ENCODE measurements at regions not wholly inside any gene's neighbourhood (a gene's known extent, or its start where the extent isn't known, plus 50 kb on each side); places are given as distances from the start of the nearest gene placed in this dataset.

DNA sequence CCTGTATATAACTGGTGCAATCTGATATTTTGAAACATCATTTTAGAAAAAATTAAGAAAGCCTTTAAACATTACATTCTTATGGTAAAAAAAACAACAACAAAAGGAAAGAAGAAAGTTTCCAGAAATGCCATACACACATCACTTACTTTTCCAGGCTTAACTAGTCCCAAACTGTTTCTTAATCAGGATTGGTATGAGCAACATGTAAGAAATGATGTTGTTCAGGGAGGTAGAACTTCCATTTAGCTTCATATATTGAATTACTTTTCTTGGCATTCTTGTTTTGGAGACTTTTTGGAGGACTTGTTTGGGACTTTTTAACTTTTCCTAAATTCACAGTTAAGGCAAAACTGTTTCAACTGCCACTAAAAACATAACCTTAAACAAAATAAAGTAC, 791.5 kb downstream of the METTL15 start:
- TF ChIP-seq, protein P1, sequence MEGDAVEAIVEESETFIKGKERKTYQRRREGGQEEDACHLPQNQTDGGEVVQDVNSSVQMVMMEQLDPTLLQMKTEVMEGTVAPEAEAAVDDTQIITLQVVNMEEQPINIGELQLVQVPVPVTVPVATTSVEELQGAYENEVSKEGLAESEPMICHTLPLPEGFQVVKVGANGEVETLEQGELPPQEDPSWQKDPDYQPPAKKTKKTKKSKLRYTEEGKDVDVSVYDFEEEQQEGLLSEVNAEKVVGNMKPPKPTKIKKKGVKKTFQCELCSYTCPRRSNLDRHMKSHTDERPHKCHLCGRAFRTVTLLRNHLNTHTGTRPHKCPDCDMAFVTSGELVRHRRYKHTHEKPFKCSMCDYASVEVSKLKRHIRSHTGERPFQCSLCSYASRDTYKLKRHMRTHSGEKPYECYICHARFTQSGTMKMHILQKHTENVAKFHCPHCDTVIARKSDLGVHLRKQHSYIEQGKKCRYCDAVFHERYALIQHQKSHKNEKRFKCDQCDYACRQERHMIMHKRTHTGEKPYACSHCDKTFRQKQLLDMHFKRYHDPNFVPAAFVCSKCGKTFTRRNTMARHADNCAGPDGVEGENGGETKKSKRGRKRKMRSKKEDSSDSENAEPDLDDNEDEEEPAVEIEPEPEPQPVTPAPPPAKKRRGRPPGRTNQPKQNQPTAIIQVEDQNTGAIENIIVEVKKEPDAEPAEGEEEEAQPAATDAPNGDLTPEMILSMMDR (IDR thresholded peaks at IDR 0.05): no peak
- no peak for TF ChIP-seq POLR2A (IDR thresholded peaks at IDR 0.05)

Measured in thyroid gland (tissue), 4 donors.